ENCODE measurements at regions not wholly inside any gene's neighbourhood (a gene's known extent, or its start where the extent isn't known, plus 50 kb on each side); places are given as distances from the start of the nearest gene placed in this dataset.

DNA sequence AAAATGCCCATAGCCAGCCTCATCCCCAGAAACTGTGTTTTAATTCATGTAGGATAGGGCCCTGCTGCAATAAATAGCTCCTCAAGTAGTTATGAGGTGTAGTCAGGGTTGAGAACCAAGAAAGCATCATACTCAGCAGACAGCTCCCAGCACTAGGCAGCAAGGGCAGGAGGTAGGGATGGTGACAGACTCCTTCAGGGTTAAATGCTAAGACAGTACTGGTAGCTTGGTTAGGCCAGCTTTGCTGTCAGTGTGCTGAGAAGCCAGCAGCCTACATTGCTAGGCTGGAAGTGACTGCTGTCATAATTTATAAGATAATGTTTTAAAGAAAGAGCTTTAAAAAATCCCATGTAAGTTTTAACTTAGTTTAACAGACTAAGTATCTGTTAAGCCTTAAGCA is 113.9 kb upstream of the IMMP2L start:
- Histone ChIP-seq H3K4me3 (no peak overlapping the region), H3K9me3 (no peaks in the 10 kb centered on the region), H3K4me1 (no peaks in the 10 kb centered on the region), H3K27me3 (no peaks in the 10 kb centered on the region), H3K27ac (no peak overlapping the region), H3K36me3 (no peaks in the 10 kb centered on the region)
- no peak for TF ChIP-seq POLR2A (IDR thresholded peaks at IDR 0.05)
- no peak for TF ChIP-seq EP300 (IDR thresholded peaks at IDR 0.05)
- TF ChIP-seq, protein P1, sequence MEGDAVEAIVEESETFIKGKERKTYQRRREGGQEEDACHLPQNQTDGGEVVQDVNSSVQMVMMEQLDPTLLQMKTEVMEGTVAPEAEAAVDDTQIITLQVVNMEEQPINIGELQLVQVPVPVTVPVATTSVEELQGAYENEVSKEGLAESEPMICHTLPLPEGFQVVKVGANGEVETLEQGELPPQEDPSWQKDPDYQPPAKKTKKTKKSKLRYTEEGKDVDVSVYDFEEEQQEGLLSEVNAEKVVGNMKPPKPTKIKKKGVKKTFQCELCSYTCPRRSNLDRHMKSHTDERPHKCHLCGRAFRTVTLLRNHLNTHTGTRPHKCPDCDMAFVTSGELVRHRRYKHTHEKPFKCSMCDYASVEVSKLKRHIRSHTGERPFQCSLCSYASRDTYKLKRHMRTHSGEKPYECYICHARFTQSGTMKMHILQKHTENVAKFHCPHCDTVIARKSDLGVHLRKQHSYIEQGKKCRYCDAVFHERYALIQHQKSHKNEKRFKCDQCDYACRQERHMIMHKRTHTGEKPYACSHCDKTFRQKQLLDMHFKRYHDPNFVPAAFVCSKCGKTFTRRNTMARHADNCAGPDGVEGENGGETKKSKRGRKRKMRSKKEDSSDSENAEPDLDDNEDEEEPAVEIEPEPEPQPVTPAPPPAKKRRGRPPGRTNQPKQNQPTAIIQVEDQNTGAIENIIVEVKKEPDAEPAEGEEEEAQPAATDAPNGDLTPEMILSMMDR (IDR thresholded peaks at IDR 0.05), result no peak
- TF ChIP-seq POLR2AphosphoS5 (IDR thresholded peaks at IDR 0.05), result no peak
- ATAC-seq, result no peak

- H3K36me3 ChIP-seq, result no peaks in the 10 kb centered on the region
- no peaks in the 10 kb centered on the region for H3K27me3 ChIP-seq
- WGBS, 2 donors (ENCODE audit: low coverage in 1 of 2), result 72 to 76% methylated on average over 4 to 6 of the region's 6 CpGs
Observed at GRCh38 chr7:111672901-111673300, 110.6 kb upstream of the IMMP2L start.

GRCh38 chr7:111671927-111672326 is 109.6 kb upstream of the IMMP2L start:
- no peak for ATAC-seq
- no peaks in the 10 kb centered on the region for H3K9me3 ChIP-seq
- no peaks in the 10 kb centered on the region for H3K27me3 ChIP-seq
- 73% methylated on average over 1 to 2 of the region's 2 CpGs for WGBS, 2 donors (ENCODE audit: low coverage in 1 of 2)
- H3K36me3 ChIP-seq, result no peaks in the 10 kb centered on the region
- no peak overlapping the region for H3K27ac ChIP-seq
- no peak overlapping the region for H3K4me3 ChIP-seq
- no peaks in the 10 kb centered on the region for H3K4me1 ChIP-seq
- TF ChIP-seq EP300 (IDR thresholded peaks at IDR 0.05) (no peak), POLR2A (IDR thresholded peaks at IDR 0.05) (no peak), POLR2AphosphoS5 (IDR thresholded peaks at IDR 0.05) (no peak)
- TF ChIP-seq, protein P1 (IDR thresholded peaks at IDR 0.05), result no peak

More at GRCh38 chr7:111672901-111673300, 110.6 kb upstream of the IMMP2L start:
- TF ChIP-seq POLR2A (IDR thresholded peaks at IDR 0.05) (no peak), POLR2AphosphoS5 (IDR thresholded peaks at IDR 0.05) (no peak), EP300 (IDR thresholded peaks at IDR 0.05) (no peak)
- TF ChIP-seq, protein P1 (IDR thresholded peaks at IDR 0.05), result no peak
- Histone ChIP-seq H3K9me3 (no peaks in the 10 kb centered on the region), H3K4me3 (no peak overlapping the region), H3K4me1 (no peaks in the 10 kb centered on the region), H3K27ac (no peak overlapping the region)
- no peak for ATAC-seq

DNA sequence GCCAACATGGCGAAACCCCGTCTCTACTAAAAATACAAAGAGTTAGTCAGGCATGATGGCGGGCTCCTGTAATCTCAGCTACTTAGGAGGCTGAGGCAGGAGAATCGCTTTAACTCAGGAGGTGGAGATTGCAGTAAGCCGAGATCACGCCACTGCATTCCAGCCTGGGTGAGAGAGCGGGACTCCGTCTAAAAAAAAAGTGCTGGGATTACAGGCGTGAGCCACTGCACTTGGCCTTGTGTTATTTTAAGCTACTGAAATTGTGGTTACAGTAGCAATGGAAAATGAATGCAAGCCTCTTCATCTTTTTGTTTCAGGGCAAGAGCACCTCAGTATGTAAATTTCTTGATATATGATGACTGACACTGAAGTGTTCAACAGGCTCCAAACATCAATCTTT is 106.4 kb upstream of the IMMP2L start:
- no peaks in the 10 kb centered on the region for H3K36me3 ChIP-seq
- no peak for TF ChIP-seq POLR2A (IDR thresholded peaks at IDR 0.05)
- H3K4me3 ChIP-seq, result no peak overlapping the region
- no peaks in the 10 kb centered on the region for H3K4me1 ChIP-seq
- H3K9me3 ChIP-seq, result no peaks in the 10 kb centered on the region
- no peak for ATAC-seq
- no peak overlapping the region for H3K27ac ChIP-seq
- no peaks in the 10 kb centered on the region for H3K27me3 ChIP-seq
- 87 to 93% methylated on average over 4 to 6 of the region's 9 CpGs for WGBS, 2 donors (ENCODE audit: low coverage in 1 of 2)

GRCh38 chr7:111667488-111667887 is 105.2 kb upstream of the IMMP2L start:
- TF ChIP-seq EP300 (IDR thresholded peaks at IDR 0.05) (no peak), POLR2AphosphoS5 (IDR thresholded peaks at IDR 0.05) (no peak), POLR2A (IDR thresholded peaks at IDR 0.05) (no peak)
- TF ChIP-seq, protein P1 (IDR thresholded peaks at IDR 0.05), result no peak
- Histone ChIP-seq H3K4me3 (no peak overlapping the region), H3K4me1 (no peaks in the 10 kb centered on the region), H3K27me3 (no peaks in the 10 kb centered on the region), H3K9me3 (no peaks in the 10 kb centered on the region), H3K27ac (no peak overlapping the region), H3K36me3 (no peaks in the 10 kb centered on the region)
- no peak for ATAC-seq
- WGBS, 2 donors (ENCODE audit: low coverage in 1 of 2), result 90 to 91% methylated on average over 1 of the region's 1 CpG
